DMS153 (cell line): ENCODE measurements at regions not wholly inside any gene's neighbourhood (a gene's known extent, or its start where the extent isn't known, plus 50 kb on each side); places are given as distances from the start of the nearest gene placed in this dataset.
"Not testable (repeated sequence)": the region's sequence is repeated elsewhere in the genome, so short reads cannot be mapped to it uniquely, and the experiment has no call there.

Experiments
- DNase-seq: peaks from one replicate; lab custom pipeline; 2025; lab: John Stamatoyannopoulos, UW

GRCh38 chr1:9441451-9442133 lies 97.7 kb upstream of the SLC25A33 start:
- peak; percentile 49 for DNase-seq

GRCh38 chr1:9442278-9442846 lies 96.9 kb upstream of the SLC25A33 start:
- DNase-seq, result peak; percentile 7

GRCh38 chr1:9442986-9443385 lies 96.3 kb upstream of the SLC25A33 start:
- DNase-seq, result no peak

- no peak for DNase-seq
Measured at GRCh38 chr1:9443913-9444445, 95.3 kb upstream of the SLC25A33 start.

- no peak for DNase-seq
Measured at GRCh38 chr1:9444532-9444931, 94.7 kb upstream of the SLC25A33 start.

GRCh38 chr1:9445081-9445480 lies 94.2 kb upstream of the SLC25A33 start:
- not testable (repeated sequence) for DNase-seq

- DNase-seq, result no peak
Measured at GRCh38 chr1:9447215-9447960, 91.9 kb upstream of the SLC25A33 start.

GRCh38 chr1:9448132-9449109 lies 90.8 kb upstream of the SLC25A33 start:
- DNase-seq, result no peak

- DNase-seq, result no peak
Measured at GRCh38 chr1:9449110-9449627, 90.1 kb upstream of the SLC25A33 start.

- no peak for DNase-seq
Measured at GRCh38 chr1:9449976-9450696, 89.1 kb upstream of the SLC25A33 start.

- DNase-seq, result no peak
Measured at GRCh38 chr1:9451081-9451480, 88.2 kb upstream of the SLC25A33 start.

GRCh38 chr1:9452516-9453140 lies 86.6 kb upstream of the SLC25A33 start:
- no peak for DNase-seq

GRCh38 chr1:9453375-9453774 lies 85.9 kb upstream of the SLC25A33 start:
- DNase-seq, result no peak

GRCh38 chr1:9453779-9454418 lies 85.4 kb upstream of the SLC25A33 start:
- DNase-seq, result no peak

- DNase-seq, result no peak
Measured at GRCh38 chr1:9454494-9455066, 84.7 kb upstream of the SLC25A33 start.

- DNase-seq, result no peak
Measured at GRCh38 chr1:9455487-9456234, 83.6 kb upstream of the SLC25A33 start.

GRCh38 chr1:9456833-9457232 lies 82.4 kb upstream of the SLC25A33 start:
- DNase-seq, result no peak

- DNase-seq, result no peak
Measured at GRCh38 chr1:9459816-9460407, 79.4 kb upstream of the SLC25A33 start.
